ENCODE measurements at regions not wholly inside any gene's neighbourhood (a gene's known extent, or its start where the extent isn't known, plus 50 kb on each side); places are given as distances from the start of the nearest gene placed in this dataset.

- Histone ChIP-seq H3K9me3 (ENCODE audit: insufficient read depth, low read length, severe bottlenecking) (no peaks in the 10 kb centered on the region), H3K27ac (ENCODE audit: low read length) (no peak overlapping the region), H3K4me2 (ENCODE audit: insufficient read depth, low read length) (no peak overlapping the region), H3K79me2 (ENCODE audit: insufficient read depth, low read length) (no peaks in the 10 kb centered on the region), H3K9ac (ENCODE audit: low read depth, low read length) (no peak overlapping the region), H2AFZ (ENCODE audit: low read depth, low read length) (no peak overlapping the region), H3K4me3 (ENCODE audit: low read depth in 1 of 2, low read length in 2 of 2) (no peak overlapping the region), H4K20me1 (ENCODE audit: insufficient read depth, low read length) (no peaks in the 10 kb centered on the region), H3K36me3 (ENCODE audit: insufficient read depth, low read length) (no peaks in the 10 kb centered on the region), H3K27me3 (ENCODE audit: insufficient read depth, low read length, poor library complexity) (peaks cover 5% of the 10 kb centered on the region), H3K4me1 (ENCODE audit: insufficient read depth, low read length) (no peaks in the 10 kb centered on the region)
- DNase-seq (no peak), ATAC-seq (ENCODE audit: insufficient read depth, low read depth) (no peak)
- TF ChIP-seq CTCF (IDR thresholded peaks at IDR 0.05; ENCODE audit: borderline replicate concordance, extremely low read depth, low read length, poor library complexity, severe bottlenecking) (no peak), EZH2 (IDR thresholded peaks at IDR 0.05; ENCODE audit: borderline replicate concordance, low read depth, low read length, severe bottlenecking) (no peak)
Measured at GRCh38 chr12:67096533-67097318, 172.4 kb upstream of the CAND1 start.

GRCh38 chr12:67099858-67100257, 169.3 kb upstream of the CAND1 start:
- Histone ChIP-seq H3K27ac (ENCODE audit: low read length) (no peak overlapping the region), H3K4me1 (ENCODE audit: insufficient read depth, low read length) (no peaks in the 10 kb centered on the region), H3K27me3 (ENCODE audit: insufficient read depth, low read length, poor library complexity) (peaks cover 5% of the 10 kb centered on the region), H4K20me1 (ENCODE audit: insufficient read depth, low read length) (no peaks in the 10 kb centered on the region), H3K9me3 (ENCODE audit: insufficient read depth, low read length, severe bottlenecking) (no peaks in the 10 kb centered on the region), H2AFZ (ENCODE audit: low read depth, low read length) (no peak overlapping the region), H3K79me2 (ENCODE audit: insufficient read depth, low read length) (no peaks in the 10 kb centered on the region), H3K4me2 (ENCODE audit: insufficient read depth, low read length) (no peak overlapping the region), H3K9ac (ENCODE audit: low read depth, low read length) (no peak overlapping the region), H3K4me3 (ENCODE audit: low read depth in 1 of 2, low read length in 2 of 2) (no peak overlapping the region), H3K36me3 (ENCODE audit: insufficient read depth, low read length) (no peaks in the 10 kb centered on the region)
- ATAC-seq (ENCODE audit: insufficient read depth, low read depth): no peak
- no peak for DNase-seq
- TF ChIP-seq CTCF (IDR thresholded peaks at IDR 0.05; ENCODE audit: borderline replicate concordance, extremely low read depth, low read length, poor library complexity, severe bottlenecking): no peak
- TF ChIP-seq EZH2 (IDR thresholded peaks at IDR 0.05; ENCODE audit: borderline replicate concordance, low read depth, low read length, severe bottlenecking): no peak

- Histone ChIP-seq H3K4me3 (ENCODE audit: low read depth in 1 of 2, low read length in 2 of 2) (no peak overlapping the region), H3K4me1 (ENCODE audit: insufficient read depth, low read length) (no peaks in the 10 kb centered on the region), H3K27ac (ENCODE audit: low read length) (no peak overlapping the region), H3K9me3 (ENCODE audit: insufficient read depth, low read length, severe bottlenecking) (no peaks in the 10 kb centered on the region), H3K36me3 (ENCODE audit: insufficient read depth, low read length) (no peaks in the 10 kb centered on the region), H3K4me2 (ENCODE audit: insufficient read depth, low read length) (no peak overlapping the region), H3K79me2 (ENCODE audit: insufficient read depth, low read length) (no peaks in the 10 kb centered on the region), H4K20me1 (ENCODE audit: insufficient read depth, low read length) (no peaks in the 10 kb centered on the region), H2AFZ (ENCODE audit: low read depth, low read length) (no peak overlapping the region), H3K9ac (ENCODE audit: low read depth, low read length) (no peak overlapping the region), H3K27me3 (ENCODE audit: insufficient read depth, low read length, poor library complexity) (peaks cover 5% of the 10 kb centered on the region)
- DNase-seq (no peak), ATAC-seq (ENCODE audit: insufficient read depth, low read depth) (no peak)
- TF ChIP-seq EZH2 (IDR thresholded peaks at IDR 0.05; ENCODE audit: borderline replicate concordance, low read depth, low read length, severe bottlenecking) (no peak), CTCF (IDR thresholded peaks at IDR 0.05; ENCODE audit: borderline replicate concordance, extremely low read depth, low read length, poor library complexity, severe bottlenecking) (no peak)
Measured at GRCh38 chr12:67103521-67103920, 165.6 kb upstream of the CAND1 start.
